RWPE2 (cell line): ENCODE measurements at regions not wholly inside any gene's neighbourhood (a gene's known extent, or its start where the extent isn't known, plus 50 kb on each side); places are given as distances from the start of the nearest gene placed in this dataset.

Experiments used
- ATAC-seq: fragments of 200-7000 bp; cut with Tn5 transposase; 3 replicates; pipeline ENCODE4 v1.9.1; 2021; ENCODE audit warnings: low read depth
- DNase-seq: peaks from one replicate; pipeline ENCODE4 v3.0.0-alpha.2; 2020; ENCODE audit warnings: low spot score
- H3K27ac ChIP-seq: fragments of 450-650 bp; 2 replicates; pipeline ENCODE4 v1.5.1; 2017; ENCODE audit warnings: mild to moderate bottlenecking; ENCODE audit not compliant: poor library complexity, severe bottlenecking
- H3K27me3 ChIP-seq: fragments of 250-450 bp; sonication (Bioruptor Pico); 2 replicates; pipeline ENCODE4 v1.5.1; 2021; ENCODE audit warnings: mild to moderate bottlenecking, moderate library complexity; ENCODE audit not compliant: insufficient read depth, poor library complexity, severe bottlenecking
- H3K36me3 ChIP-seq: fragments of 250-450 bp; sonication (Bioruptor Pico); 2 replicates; pipeline ENCODE4 v1.5.1; 2020; ENCODE audit warnings: low read depth, mild to moderate bottlenecking, moderate library complexity
- H3K4me1 ChIP-seq: fragments of 250-450 bp; sonication (Bioruptor Pico); 2 replicates; pipeline ENCODE4 v1.5.1; 2021; ENCODE audit warnings: mild to moderate bottlenecking, moderate library complexity; ENCODE audit not compliant: insufficient read depth, poor library complexity, severe bottlenecking
- H3K4me3 ChIP-seq: fragments of 250-450 bp; sonication (Bioruptor Pico); 2 replicates; pipeline ENCODE4 v1.5.1; 2021; ENCODE audit warnings: mild to moderate bottlenecking, moderate library complexity; ENCODE audit not compliant: severe bottlenecking
- H3K9me3 ChIP-seq: fragments of 250-450 bp; sonication (Bioruptor Pico); 2 replicates; pipeline ENCODE4 v1.5.1; 2021; ENCODE audit warnings: mild to moderate bottlenecking, moderate library complexity; ENCODE audit not compliant: severe bottlenecking
- CTCF ChIP-seq: fragments of 450-650 bp; IDR thresholded peaks from one replicate; pipeline ENCODE4 v1.5.1; 2017; ENCODE audit warnings: mild to moderate bottlenecking, moderate library complexity; ENCODE audit not compliant: poor library complexity, severe bottlenecking

GRCh38 chr9:75823151-75823550, 67.3 kb upstream of the PCSK5 start:
- H3K9me3 ChIP-seq, result no peaks in the 10 kb centered on the region
- no peak for TF ChIP-seq CTCF
- ATAC-seq (no peak), DNase-seq (no peak)
- no peak overlapping the region for H3K27ac ChIP-seq
- no peaks in the 10 kb centered on the region for H3K4me1 ChIP-seq
- H3K36me3 ChIP-seq, result no peaks in the 10 kb centered on the region
- H3K4me3 ChIP-seq, result no peak overlapping the region
- no peaks in the 10 kb centered on the region for H3K27me3 ChIP-seq

DNA sequence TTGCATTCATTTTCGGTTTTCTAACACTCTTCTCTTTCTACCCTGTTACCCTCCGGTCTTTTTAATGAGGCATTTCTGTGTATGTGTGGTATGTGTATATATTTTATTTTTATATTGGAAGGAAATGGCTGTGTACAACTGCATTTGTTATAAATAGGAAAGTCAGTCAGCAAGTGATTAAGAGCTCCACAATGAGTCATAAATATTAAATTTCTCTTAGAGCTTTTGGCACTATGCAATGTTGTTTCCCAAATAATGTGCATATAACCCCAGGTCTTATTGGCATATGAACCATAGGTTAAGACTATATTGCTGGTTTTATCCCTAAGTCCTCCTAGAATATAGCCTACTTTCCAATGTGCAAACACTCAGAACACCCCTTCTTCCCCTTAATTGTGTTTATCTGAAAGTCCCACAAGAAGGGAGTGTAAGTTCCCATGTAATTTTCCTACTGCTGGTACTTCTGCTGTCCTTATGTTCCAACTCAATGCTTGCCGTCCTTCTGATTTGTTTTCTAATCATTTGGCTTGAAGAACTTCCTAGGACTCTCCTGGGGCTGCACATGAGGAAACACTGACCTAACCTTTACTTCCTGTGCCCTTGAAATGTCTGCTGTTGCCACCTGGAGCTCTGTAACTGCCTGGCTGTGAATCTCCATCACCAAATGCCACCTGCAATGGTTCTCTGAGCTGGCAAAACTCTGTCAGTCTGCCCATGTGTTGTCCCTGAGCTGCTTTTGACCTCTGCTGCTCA, 65.5 kb upstream of the PCSK5 start:
- Histone ChIP-seq H3K4me3 (no peak overlapping the region), H3K4me1 (no peaks in the 10 kb centered on the region), H3K9me3 (no peaks in the 10 kb centered on the region), H3K36me3 (no peaks in the 10 kb centered on the region), H3K27me3 (no peaks in the 10 kb centered on the region), H3K27ac (no peak overlapping the region)
- TF ChIP-seq CTCF, result no peak
- DNase-seq (no peak), ATAC-seq (no peak)

- H3K4me1 ChIP-seq, result no peaks in the 10 kb centered on the region
- ATAC-seq (no peak), DNase-seq (no peak)
- no peaks in the 10 kb centered on the region for H3K27me3 ChIP-seq
- no peak for TF ChIP-seq CTCF
- no peaks in the 10 kb centered on the region for H3K9me3 ChIP-seq
- no peak overlapping the region for H3K27ac ChIP-seq
- no peaks in the 10 kb centered on the region for H3K36me3 ChIP-seq
- no peak overlapping the region for H3K4me3 ChIP-seq
Observed at GRCh38 chr9:75826314-75826713, 64.2 kb upstream of the PCSK5 start.

DNA sequence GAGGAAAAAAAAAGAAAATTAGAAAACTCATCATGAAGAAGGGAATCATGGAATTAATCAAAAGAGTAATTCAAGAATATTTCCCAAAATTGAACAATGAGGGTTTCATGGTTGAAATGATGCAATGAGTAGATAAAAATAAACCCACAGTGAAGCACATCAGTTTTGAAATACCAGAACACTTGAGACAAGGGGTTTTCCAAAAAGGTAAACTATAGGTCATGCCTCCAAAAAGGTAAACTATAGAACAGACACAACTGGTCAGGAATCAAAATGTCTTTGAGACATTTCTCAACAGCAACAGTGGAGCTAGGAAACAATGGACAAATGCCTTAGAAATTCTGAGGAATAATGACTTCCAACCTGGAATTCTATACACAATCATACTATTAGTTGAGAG, 60.2 kb upstream of the PCSK5 start:
- no peak for TF ChIP-seq CTCF
- H3K27ac ChIP-seq, result no peak overlapping the region
- ATAC-seq (no peak), DNase-seq (no peak)
- H3K27me3 ChIP-seq, result no peaks in the 10 kb centered on the region
- no peaks in the 10 kb centered on the region for H3K9me3 ChIP-seq
- H3K4me3 ChIP-seq, result no peak overlapping the region
- H3K36me3 ChIP-seq, result no peaks in the 10 kb centered on the region
- H3K4me1 ChIP-seq, result no peaks in the 10 kb centered on the region

DNA sequence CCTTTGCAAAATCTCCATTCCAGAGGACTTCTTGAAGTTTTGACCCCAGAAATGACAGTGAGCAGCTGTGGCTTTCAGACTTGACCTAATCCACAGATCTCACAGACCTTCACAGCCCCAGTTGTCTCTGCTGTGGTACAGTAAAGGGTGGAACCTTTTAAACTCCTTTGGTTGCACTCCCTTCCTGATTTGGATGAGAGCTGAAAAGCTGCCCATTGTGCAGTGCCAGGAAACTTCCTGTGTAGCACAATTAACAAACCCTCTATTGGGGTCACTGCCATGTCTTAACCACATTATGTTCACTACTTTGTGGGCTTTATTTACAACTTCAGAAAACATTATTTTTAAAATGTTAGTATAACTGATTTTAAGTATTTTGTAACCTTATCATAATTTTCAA, 56.7 kb upstream of the PCSK5 start:
- Histone ChIP-seq H3K9me3 (no peaks in the 10 kb centered on the region), H3K4me3 (no peak overlapping the region), H3K27me3 (no peaks in the 10 kb centered on the region), H3K4me1 (no peaks in the 10 kb centered on the region), H3K27ac (no peak overlapping the region), H3K36me3 (no peaks in the 10 kb centered on the region)
- no peak for TF ChIP-seq CTCF
- DNase-seq, result no peak
- no peak for ATAC-seq
